NCI-H2227 (cell line): ENCODE measurements at regions not wholly inside any gene's neighbourhood (a gene's known extent, or its start where the extent isn't known, plus 50 kb on each side); places are given as distances from the start of the nearest gene placed in this dataset.
"Not testable (repeated sequence)": the region's sequence is repeated elsewhere in the genome, so short reads cannot be mapped to it uniquely, and the experiment has no call there.

Experiments
- DNase-seq: peaks from one replicate; lab custom pipeline; 2025; ENCODE audit not compliant: unreplicated experiment; lab: John Stamatoyannopoulos, UW

GRCh38 chr3:21256932-21257331, 494.1 kb downstream of the ZNF385D start:
- no peak for DNase-seq

GRCh38 chr3:21238661-21239060, 512.3 kb downstream of the ZNF385D start:
- DNase-seq, result no peak

- DNase-seq, result no peak
Observed at GRCh38 chr3:21237638-21238037, 513.4 kb downstream of the ZNF385D start.

- DNase-seq, result no peak
Observed at GRCh38 chr3:21235491-21235890, 515.5 kb downstream of the ZNF385D start.

- no peak for DNase-seq
Observed at GRCh38 chr3:21234933-21235332, 516.1 kb downstream of the ZNF385D start.

- no peak for DNase-seq
Observed at GRCh38 chr3:21229426-21230135, 521.4 kb downstream of the ZNF385D start.

- no peak for DNase-seq
Observed at GRCh38 chr3:21226086-21226485, 524.9 kb downstream of the ZNF385D start.

- no peak for DNase-seq
Observed at GRCh38 chr3:21220944-21221343, 530.1 kb downstream of the ZNF385D start.

GRCh38 chr3:21216598-21216997, 534.4 kb downstream of the ZNF385D start:
- no peak for DNase-seq

- DNase-seq, result not testable (repeated sequence)
Observed at GRCh38 chr3:21204122-21204521, 546.9 kb downstream of the ZNF385D start.

GRCh38 chr3:21195203-21195602, 555.8 kb downstream of the ZNF385D start:
- no peak for DNase-seq

GRCh38 chr3:21194036-21194435, 557.0 kb downstream of the ZNF385D start:
- DNase-seq, result not testable (repeated sequence)

GRCh38 chr3:21188459-21188858, 562.6 kb downstream of the ZNF385D start:
- DNase-seq, result no peak

- no peak for DNase-seq
Observed at GRCh38 chr3:21185816-21186314, 565.1 kb downstream of the ZNF385D start.

- DNase-seq, result no peak
Observed at GRCh38 chr3:21174461-21174860, 576.5 kb downstream of the ZNF385D start.

- DNase-seq, result no peak
Observed at GRCh38 chr3:21170964-21171363, 580.0 kb downstream of the ZNF385D start.

- DNase-seq, result no peak
Observed at GRCh38 chr3:21169948-21170347, 581.1 kb downstream of the ZNF385D start.

GRCh38 chr3:21168471-21168870, 582.5 kb downstream of the ZNF385D start:
- DNase-seq, result no peak

- no peak for DNase-seq
Observed at GRCh38 chr3:21163956-21164355, 587.1 kb downstream of the ZNF385D start.

GRCh38 chr3:21159543-21159906, 591.5 kb downstream of the ZNF385D start:
- no peak for DNase-seq

- no peak for DNase-seq
Observed at GRCh38 chr3:21158861-21159542, 592.0 kb downstream of the ZNF385D start.

GRCh38 chr3:21154911-21155310, 596.1 kb downstream of the ZNF385D start:
- DNase-seq, result no peak

- no peak for DNase-seq
Observed at GRCh38 chr3:21152555-21152954, 598.5 kb downstream of the ZNF385D start.
